Ishikawa (cell line): ENCODE measurements at regions not wholly inside any gene's neighbourhood (a gene's known extent, or its start where the extent isn't known, plus 50 kb on each side); places are given as distances from the start of the nearest gene placed in this dataset.

ENCODE experiments used
- CEBPB ChIP-seq: IDR thresholded peaks from 2 replicates; pipeline ENCODE4 v1.6.1; 2012
- CREB1 ChIP-seq: IDR thresholded peaks from 2 replicates; pipeline ENCODE4 v1.6.1; 2012; ENCODE audit warnings: low read depth
- EGR1 ChIP-seq: IDR thresholded peaks from 2 replicates; pipeline ENCODE4 v1.6.1; 2012
- EP300 ChIP-seq: IDR thresholded peaks from 2 replicates; pipeline ENCODE4 v1.6.1; 2012; ENCODE audit warnings: borderline replicate concordance
- FOXM1 ChIP-seq: IDR thresholded peaks from 2 replicates; pipeline ENCODE4 v1.6.1; 2012; ENCODE audit warnings: low read depth, borderline replicate concordance
- NFIC ChIP-seq: IDR thresholded peaks from 2 replicates; pipeline ENCODE4 v1.6.1; 2012
- RAD21 ChIP-seq: IDR thresholded peaks from 2 replicates; pipeline ENCODE4 v1.6.1; 2012; ENCODE audit warnings: low read depth
- TAF1 ChIP-seq: IDR thresholded peaks from 2 replicates; pipeline ENCODE4 v1.6.1; 2012; ENCODE audit warnings: low read depth, mild to moderate bottlenecking
- TCF12 ChIP-seq: IDR thresholded peaks from 2 replicates; pipeline ENCODE4 v1.6.1; 2012; ENCODE audit warnings: low read depth
- TEAD4 ChIP-seq: IDR thresholded peaks from 2 replicates; pipeline ENCODE4 v1.6.1; 2012
- YY1 ChIP-seq: IDR thresholded peaks from 2 replicates; pipeline ENCODE4 v1.6.1; 2012; ENCODE audit warnings: low read depth
- ZBTB7A ChIP-seq: IDR thresholded peaks from 2 replicates; pipeline ENCODE4 v1.6.1; 2012; ENCODE audit warnings: low read depth
- TF ChIP-seq, protein P1 (sequence below): IDR thresholded peaks from 2 replicates; pipeline ENCODE4 v1.6.1; 2012
- TF ChIP-seq, protein P2 (sequence below): IDR thresholded peaks from 2 replicates; pipeline ENCODE4 v1.6.1; 2012; ENCODE audit warnings: low read depth, mild to moderate bottlenecking
- TF ChIP-seq, protein P3 (sequence below): IDR thresholded peaks from 2 replicates; pipeline ENCODE4 v1.6.1; 2012

DNA sequence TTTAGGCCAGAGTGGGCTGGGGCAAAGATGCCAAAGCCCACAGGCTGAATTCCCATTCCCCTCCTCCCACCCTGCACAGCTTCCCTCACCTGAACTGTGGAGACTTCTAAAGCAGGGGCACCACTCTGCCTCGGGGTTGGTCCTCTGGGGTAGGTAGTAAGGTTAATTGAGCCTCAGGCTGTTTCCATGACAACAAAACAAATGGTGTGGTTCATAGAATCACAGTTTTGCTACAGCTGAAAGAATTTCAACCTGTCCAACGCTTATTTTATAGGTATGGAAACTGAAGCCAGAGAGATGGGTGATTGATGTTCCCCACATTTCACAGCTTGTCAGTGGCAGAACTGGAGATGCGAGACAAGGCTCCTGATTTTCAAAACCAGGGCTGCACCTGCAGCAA is 109.5 kb downstream of the SNX19 start:
- TF ChIP-seq EGR1 (no peak), YY1 (no peak), RAD21 (no peak), TEAD4 (no peak), CREB1 (no peak), ZBTB7A (no peak), NFIC (no peak), CEBPB (no peak), TCF12 (no peak), EP300 (no peak), TAF1 (no peak), FOXM1 (no peak)
- TF ChIP-seq, protein P1, sequence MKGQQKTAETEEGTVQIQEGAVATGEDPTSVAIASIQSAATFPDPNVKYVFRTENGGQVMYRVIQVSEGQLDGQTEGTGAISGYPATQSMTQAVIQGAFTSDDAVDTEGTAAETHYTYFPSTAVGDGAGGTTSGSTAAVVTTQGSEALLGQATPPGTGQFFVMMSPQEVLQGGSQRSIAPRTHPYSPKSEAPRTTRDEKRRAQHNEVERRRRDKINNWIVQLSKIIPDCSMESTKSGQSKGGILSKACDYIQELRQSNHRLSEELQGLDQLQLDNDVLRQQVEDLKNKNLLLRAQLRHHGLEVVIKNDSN: no peak
- TF ChIP-seq, protein P2, sequence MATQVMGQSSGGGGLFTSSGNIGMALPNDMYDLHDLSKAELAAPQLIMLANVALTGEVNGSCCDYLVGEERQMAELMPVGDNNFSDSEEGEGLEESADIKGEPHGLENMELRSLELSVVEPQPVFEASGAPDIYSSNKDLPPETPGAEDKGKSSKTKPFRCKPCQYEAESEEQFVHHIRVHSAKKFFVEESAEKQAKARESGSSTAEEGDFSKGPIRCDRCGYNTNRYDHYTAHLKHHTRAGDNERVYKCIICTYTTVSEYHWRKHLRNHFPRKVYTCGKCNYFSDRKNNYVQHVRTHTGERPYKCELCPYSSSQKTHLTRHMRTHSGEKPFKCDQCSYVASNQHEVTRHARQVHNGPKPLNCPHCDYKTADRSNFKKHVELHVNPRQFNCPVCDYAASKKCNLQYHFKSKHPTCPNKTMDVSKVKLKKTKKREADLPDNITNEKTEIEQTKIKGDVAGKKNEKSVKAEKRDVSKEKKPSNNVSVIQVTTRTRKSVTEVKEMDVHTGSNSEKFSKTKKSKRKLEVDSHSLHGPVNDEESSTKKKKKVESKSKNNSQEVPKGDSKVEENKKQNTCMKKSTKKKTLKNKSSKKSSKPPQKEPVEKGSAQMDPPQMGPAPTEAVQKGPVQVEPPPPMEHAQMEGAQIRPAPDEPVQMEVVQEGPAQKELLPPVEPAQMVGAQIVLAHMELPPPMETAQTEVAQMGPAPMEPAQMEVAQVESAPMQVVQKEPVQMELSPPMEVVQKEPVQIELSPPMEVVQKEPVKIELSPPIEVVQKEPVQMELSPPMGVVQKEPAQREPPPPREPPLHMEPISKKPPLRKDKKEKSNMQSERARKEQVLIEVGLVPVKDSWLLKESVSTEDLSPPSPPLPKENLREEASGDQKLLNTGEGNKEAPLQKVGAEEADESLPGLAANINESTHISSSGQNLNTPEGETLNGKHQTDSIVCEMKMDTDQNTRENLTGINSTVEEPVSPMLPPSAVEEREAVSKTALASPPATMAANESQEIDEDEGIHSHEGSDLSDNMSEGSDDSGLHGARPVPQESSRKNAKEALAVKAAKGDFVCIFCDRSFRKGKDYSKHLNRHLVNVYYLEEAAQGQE: no peak
- TF ChIP-seq, protein P3, sequence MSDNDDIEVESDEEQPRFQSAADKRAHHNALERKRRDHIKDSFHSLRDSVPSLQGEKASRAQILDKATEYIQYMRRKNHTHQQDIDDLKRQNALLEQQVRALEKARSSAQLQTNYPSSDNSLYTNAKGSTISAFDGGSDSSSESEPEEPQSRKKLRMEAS: no peak

DNA sequence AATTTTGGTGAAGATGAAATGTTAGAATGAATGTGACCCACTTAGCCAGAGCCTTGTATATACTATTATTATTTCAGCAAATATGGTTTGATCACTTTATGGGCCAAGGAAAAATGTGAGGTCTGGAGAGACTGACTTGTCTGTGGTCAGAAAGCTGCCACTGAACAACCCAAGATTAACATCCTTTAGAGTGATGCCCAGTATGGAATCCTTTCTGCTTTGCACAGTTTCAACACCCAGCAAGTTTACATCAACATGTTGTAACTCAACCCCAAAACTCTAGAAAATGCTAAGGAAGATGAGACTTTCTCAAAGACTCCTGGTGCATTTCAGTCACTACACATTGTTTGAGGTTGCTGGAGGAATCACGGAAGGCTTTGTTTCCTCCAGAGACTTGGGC is 107.7 kb downstream of the SNX19 start:
- TF ChIP-seq FOXM1: no peak
- TF ChIP-seq EP300: no peak
- no peak for TF ChIP-seq TAF1
- TF ChIP-seq TCF12: no peak
- TF ChIP-seq NFIC: no peak
- TF ChIP-seq CREB1: no peak
- TF ChIP-seq EGR1: no peak
- TF ChIP-seq ZBTB7A: no peak
- TF ChIP-seq, protein P3: no peak
- no peak for TF ChIP-seq CEBPB
- TF ChIP-seq, protein P2: no peak
- TF ChIP-seq RAD21: no peak
- TF ChIP-seq, protein P1: no peak
- TF ChIP-seq YY1: no peak
- TF ChIP-seq TEAD4: no peak

DNA sequence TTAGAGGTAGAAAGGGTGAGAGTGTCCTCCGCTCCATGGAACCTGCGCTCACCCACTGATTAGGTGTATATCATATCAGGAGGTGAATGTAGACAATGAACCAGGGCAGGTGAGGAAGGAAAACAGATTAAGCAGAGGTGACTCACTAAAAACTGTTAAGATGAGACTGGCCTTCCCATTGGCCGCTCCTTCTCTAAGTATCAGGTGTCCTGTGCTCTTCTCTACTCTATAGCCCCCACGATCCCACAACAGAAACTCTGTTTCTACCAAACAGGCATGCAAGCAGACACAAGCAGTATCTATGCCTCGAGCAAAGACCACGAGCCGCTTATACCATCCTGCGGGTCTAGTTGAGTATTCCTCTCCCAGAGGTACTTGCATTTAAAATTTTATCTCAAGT is 103.1 kb downstream of the SNX19 start:
- TF ChIP-seq CREB1: no peak
- no peak for TF ChIP-seq TCF12
- TF ChIP-seq EP300: no peak
- no peak for TF ChIP-seq CEBPB
- no peak for TF ChIP-seq TAF1
- TF ChIP-seq, protein P2: no peak
- TF ChIP-seq, protein P1: no peak
- no peak for TF ChIP-seq TEAD4

DNA sequence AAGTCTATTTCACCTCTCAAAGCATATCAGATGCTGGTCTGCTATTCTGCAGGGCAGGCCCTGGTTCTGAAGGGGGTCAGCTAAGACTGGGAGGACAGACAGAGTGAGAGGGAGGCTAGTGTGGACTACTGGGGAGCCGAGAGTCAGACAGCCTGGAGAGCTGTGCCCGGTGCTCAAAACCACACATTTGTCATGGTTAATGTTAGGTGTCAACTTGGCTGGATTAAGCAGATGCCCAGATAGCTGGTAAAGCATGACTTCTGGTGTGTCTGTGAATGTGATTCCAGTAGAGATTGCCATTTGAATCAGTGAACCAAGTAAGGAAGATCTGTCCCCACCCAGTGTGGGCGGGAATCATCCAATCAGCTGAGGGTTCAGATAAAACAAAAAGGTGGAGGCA is 102.6 kb downstream of the SNX19 start:
- no peak for TF ChIP-seq ZBTB7A
- no peak for TF ChIP-seq TEAD4
- TF ChIP-seq, protein P1: no peak
- no peak for TF ChIP-seq TCF12
- TF ChIP-seq, protein P3: no peak
- TF ChIP-seq, protein P2: no peak
- no peak for TF ChIP-seq RAD21
- no peak for TF ChIP-seq NFIC
- no peak for TF ChIP-seq EGR1
- TF ChIP-seq YY1: no peak
- TF ChIP-seq TAF1: no peak
- no peak for TF ChIP-seq CEBPB
- TF ChIP-seq FOXM1: no peak
- TF ChIP-seq EP300: no peak
- TF ChIP-seq CREB1: no peak
